Muscle layer of colon (tissue), 2 donors: ENCODE measurements at regions not wholly inside any gene's neighbourhood (a gene's known extent, or its start where the extent isn't known, plus 50 kb on each side); places are given as distances from the start of the nearest gene placed in this dataset.
"Not testable (repeated sequence)": the region's sequence is repeated elsewhere in the genome, so short reads cannot be mapped to it uniquely, and the experiment has no call there.

Source experiments
- H3K27ac ChIP-seq: one replicate; pipeline ENCODE4 v1.7.0; 2013; ENCODE audit warnings: low read depth, mild to moderate bottlenecking, low read length, moderate library complexity
- H3K27me3 ChIP-seq, 2 donors: one replicate each; pipeline ENCODE4 v1.7.0; 2013; ENCODE audit warnings: low read length in 2 of 2, mild to moderate bottlenecking in 2 of 2; ENCODE audit not compliant: insufficient read depth in 2 of 2, control insufficient read depth in 1 of 2
- H3K36me3 ChIP-seq: one replicate; pipeline ENCODE4 v1.7.0; 2013; ENCODE audit warnings: mild to moderate bottlenecking, low read length; ENCODE audit not compliant: insufficient read depth
- H3K4me1 ChIP-seq: one replicate; pipeline ENCODE4 v1.7.0; 2013; ENCODE audit warnings: mild to moderate bottlenecking, low read length; ENCODE audit not compliant: insufficient read depth
- H3K4me3 ChIP-seq, 2 donors: one replicate each; pipeline ENCODE4 v1.7.0; 2013; ENCODE audit warnings: low read length in 2 of 2, low read depth in 1 of 2, mild to moderate bottlenecking in 1 of 2, moderate library complexity in 1 of 2
- H3K9ac ChIP-seq: one replicate; pipeline ENCODE4 v1.7.0; 2013; ENCODE audit warnings: low read length
- H3K9me3 ChIP-seq: one replicate; pipeline ENCODE4 v1.7.0; 2013; ENCODE audit warnings: mild to moderate bottlenecking, low read length
- donor health status: abdominal sarcoma.
- donor health status: Adenocarcinoma of cecum.

DNA sequence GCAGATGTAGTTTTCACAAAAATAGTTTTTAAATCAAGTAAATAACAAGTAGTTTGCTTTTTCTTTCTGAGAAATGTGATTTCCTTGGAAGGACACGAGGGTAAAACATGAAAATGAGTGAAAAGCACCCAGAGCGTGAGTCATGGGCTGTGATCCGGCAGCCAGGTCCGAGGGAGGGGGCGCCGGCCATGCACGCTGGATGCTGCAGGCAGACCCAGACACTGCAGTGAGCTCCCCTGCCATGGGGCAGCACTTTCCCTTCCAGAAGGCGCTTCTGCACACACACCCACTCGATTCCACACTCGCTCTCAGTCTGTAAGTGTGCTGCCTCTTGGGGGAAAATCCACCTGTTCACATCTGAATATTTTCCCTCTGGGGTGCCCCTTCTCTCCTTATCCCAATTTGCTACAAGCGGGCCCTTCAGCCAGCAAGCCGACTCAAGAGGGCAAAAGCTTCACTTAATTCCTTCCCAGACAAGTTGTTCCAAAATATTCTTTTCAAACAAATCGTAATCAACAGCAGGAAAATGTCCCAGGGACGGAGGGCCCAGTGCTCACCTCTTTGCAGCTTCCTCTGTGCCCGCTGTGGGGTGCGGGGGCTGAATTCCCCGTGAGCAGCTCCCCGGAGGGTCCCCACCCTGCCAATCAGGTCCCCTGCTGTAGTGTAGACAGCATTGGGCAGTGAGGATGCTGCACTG is 87.0 kb upstream of the ID2 start:
- H3K27ac ChIP-seq, result no peak overlapping the region
- no peaks in the 10 kb centered on the region for H3K4me1 ChIP-seq
- no peaks in the 10 kb centered on the region for H3K9me3 ChIP-seq

DNA sequence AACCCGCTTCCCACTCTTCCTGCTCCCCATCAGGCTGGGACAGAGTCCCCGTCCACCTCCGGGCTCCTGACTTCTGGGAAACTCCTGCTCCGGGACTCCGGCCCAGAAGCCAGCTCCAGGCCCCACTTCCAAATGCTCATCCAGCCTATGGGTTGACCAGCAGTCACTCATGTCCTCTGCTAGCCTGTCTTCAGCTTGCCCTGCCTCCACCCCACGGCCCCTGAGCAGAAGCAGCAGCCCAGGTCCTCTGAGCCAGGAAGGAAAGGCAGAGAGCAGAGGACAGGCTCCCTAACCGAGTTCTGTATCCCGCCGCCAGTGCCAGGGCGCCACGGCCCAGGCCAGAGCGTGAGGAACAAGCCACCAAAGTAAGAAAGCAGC is 86.4 kb upstream of the ID2 start:
- no peak overlapping the region for H3K27ac ChIP-seq
- H3K9ac ChIP-seq, result no peak overlapping the region
- H3K4me3 ChIP-seq, result no peak overlapping the region
- no peaks in the 10 kb centered on the region for H3K36me3 ChIP-seq
- H3K9me3 ChIP-seq, result no peaks in the 10 kb centered on the region
- no peaks in the 10 kb centered on the region for H3K27me3 ChIP-seq
- no peaks in the 10 kb centered on the region for H3K4me1 ChIP-seq

More for the DNA sequence above, 87.0 kb upstream of the ID2 start:
- H3K36me3 ChIP-seq, result no peaks in the 10 kb centered on the region
- H3K9ac ChIP-seq, result no peak overlapping the region
- no peaks in the 10 kb centered on the region for H3K27me3 ChIP-seq
- H3K4me3 ChIP-seq, result no peak overlapping the region

DNA sequence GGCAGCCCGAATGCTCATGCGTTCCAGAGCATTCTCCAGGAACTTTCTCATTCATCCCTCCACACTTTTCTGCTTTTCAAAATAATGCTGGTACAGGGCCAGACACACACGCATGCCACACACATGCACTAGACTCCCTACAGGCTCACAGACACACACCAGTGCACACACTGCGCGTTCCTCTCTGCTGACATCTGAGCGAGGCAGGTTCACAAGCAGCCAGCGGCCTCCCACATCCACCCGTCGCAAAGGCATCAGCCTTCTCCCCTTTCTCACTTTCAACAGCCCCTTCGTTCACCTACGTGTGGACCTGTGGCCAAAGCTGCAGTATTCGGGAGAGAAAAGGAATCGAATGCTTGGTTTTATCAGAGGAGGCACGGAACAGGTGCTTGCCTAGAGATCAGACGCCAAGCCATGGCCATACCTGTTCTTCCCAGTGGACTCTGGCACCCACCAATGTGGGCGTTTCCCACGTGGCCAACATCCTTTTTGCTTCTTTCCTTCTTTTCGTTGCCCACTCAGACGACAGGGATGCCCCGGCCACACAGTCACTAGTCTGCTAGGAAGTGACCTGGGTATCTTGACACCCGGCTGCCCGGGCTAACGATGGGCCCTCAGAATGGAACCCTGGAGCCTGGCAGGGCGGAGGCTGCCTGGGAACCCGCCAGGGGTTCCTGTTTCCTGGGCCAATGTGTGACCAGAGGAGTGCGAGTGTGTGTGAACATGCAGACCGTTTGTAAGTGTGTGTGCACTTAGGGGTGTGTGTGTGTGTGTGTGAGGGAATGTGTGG is 85.8 kb upstream of the ID2 start:
- Histone ChIP-seq H3K9me3 (no peaks in the 10 kb centered on the region), H3K4me1 (no peaks in the 10 kb centered on the region), H3K27ac (no peak overlapping the region), H3K4me3 (no peak overlapping the region), H3K27me3 (no peaks in the 10 kb centered on the region), H3K36me3 (no peaks in the 10 kb centered on the region), H3K9ac (no peak overlapping the region)

DNA sequence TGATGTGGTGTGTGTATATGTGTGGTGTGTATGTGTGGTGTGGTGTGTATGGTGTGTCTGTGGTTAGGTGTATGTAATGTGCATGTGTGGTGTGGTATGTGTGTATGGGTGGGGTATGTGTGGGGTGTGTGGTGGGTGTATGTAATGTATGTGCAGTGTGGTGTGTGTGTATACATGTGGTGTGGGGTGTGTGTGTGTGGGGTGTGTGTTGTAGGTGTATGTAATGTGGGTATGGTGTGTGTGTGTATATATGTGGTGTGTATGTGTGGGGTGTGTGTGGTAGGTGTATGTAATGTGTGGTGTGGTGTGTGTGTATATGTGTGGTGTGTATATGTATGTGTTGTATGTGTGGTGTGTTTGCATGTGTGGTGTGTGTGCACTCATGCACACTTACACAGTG is 84.8 kb upstream of the ID2 start:
- no peak overlapping the region for H3K27ac ChIP-seq
- H3K9me3 ChIP-seq, result no peaks in the 10 kb centered on the region
- no peaks in the 10 kb centered on the region for H3K4me1 ChIP-seq
- no peak overlapping the region for H3K4me3 ChIP-seq
- H3K9ac ChIP-seq, result no peak overlapping the region
- H3K27me3 ChIP-seq, result no peaks in the 10 kb centered on the region
- no peaks in the 10 kb centered on the region for H3K36me3 ChIP-seq

GRCh38 chr2:8597559-8598225 is 84.2 kb upstream of the ID2 start:
- Histone ChIP-seq H3K27me3 (no peaks in the 10 kb centered on the region), H3K27ac (no peak overlapping the region), H3K9me3 (no peaks in the 10 kb centered on the region), H3K36me3 (no peaks in the 10 kb centered on the region), H3K4me3 (no peak overlapping the region), H3K4me1 (no peaks in the 10 kb centered on the region), H3K9ac (no peak overlapping the region)

GRCh38 chr2:8598295-8599165 is 83.3 kb upstream of the ID2 start:
- Histone ChIP-seq H3K27ac (no peak overlapping the region), H3K4me1 (no peaks in the 10 kb centered on the region), H3K4me3 (no peak overlapping the region), H3K9ac (no peak overlapping the region), H3K36me3 (no peaks in the 10 kb centered on the region), H3K9me3 (no peaks in the 10 kb centered on the region), H3K27me3 (no peaks in the 10 kb centered on the region)

DNA sequence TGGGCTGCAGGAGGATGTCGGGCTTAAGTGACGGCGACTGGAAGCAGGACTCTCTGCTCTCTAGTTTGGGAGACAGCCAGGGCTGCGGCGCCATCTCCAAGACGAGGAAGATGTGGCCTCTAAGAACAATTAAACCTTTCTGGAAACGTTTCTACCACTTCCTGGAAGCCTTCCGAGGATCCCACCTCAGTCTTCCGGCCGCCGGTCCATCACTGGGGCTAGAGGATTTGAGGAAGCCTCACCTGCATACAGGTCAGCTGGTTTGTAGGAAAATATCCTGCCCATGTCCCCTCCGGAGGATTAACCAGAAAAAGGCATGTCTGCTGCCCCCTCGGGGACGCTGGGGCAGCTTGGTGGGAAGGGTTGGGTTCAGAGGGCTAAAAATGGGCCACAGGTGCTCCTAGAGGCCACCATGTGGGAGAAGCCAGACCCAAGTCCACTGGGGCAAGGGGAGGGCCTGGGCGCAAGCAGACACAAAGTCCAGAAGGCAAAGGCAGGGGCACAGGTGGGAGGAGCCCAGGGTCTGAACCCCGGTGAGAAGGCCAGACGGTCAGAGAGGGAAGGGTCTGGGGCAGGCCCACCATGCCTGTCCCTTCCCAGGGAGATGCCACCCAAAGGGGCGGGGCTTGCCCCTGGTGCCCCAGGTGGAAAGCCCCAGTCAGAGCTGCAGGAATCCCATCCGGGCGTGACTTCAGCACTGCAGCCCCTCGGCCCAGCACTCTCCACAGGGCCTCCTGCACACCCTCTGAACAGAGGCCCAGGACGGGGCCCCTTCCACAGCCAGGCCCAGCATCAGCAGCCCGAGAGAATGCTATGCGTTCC is 82.2 kb upstream of the ID2 start:
- H3K9me3 ChIP-seq, result no peaks in the 10 kb centered on the region
- H3K36me3 ChIP-seq, result no peaks in the 10 kb centered on the region
- H3K4me3 ChIP-seq, result no peak overlapping the region
- H3K27ac ChIP-seq, result no peak overlapping the region
- H3K4me1 ChIP-seq, result no peaks in the 10 kb centered on the region
- H3K9ac ChIP-seq, result no peak overlapping the region
- no peaks in the 10 kb centered on the region for H3K27me3 ChIP-seq

- Histone ChIP-seq H3K27me3 (no peaks in the 10 kb centered on the region), H3K27ac (no peak overlapping the region), H3K9me3 (no peaks in the 10 kb centered on the region), H3K4me3 (no peak overlapping the region), H3K36me3 (no peaks in the 10 kb centered on the region), H3K4me1 (no peaks in the 10 kb centered on the region), H3K9ac (no peak overlapping the region)
Measured at GRCh38 chr2:8600456-8600855, 81.4 kb upstream of the ID2 start.

DNA sequence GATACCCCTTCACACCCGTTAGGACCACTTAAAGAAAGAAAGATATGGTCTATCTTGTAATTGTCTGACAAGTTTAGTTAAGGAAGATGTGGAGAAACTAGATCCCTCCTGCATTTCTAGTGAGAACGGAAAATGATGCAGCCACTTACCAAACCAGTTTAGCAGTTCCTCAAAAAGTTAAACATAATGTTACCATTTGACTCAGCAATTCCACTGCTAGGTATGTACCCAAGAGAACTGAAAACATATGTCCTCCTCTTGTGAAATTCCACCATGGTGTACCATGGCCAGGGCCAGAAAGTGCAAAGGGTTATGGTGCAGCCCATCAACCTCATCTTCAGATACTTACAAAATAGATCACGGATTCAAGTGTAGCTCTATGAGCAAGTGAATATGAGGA is 79.0 kb upstream of the ID2 start:
- Histone ChIP-seq H3K27ac (no peak overlapping the region), H3K4me1 (no peaks in the 10 kb centered on the region), H3K4me3 (no peak overlapping the region), H3K27me3 (no peaks in the 10 kb centered on the region), H3K36me3 (no peaks in the 10 kb centered on the region), H3K9ac (no peak overlapping the region), H3K9me3 (no peaks in the 10 kb centered on the region)

GRCh38 chr2:8603356-8603755 is 78.5 kb upstream of the ID2 start:
- H3K27me3 ChIP-seq, H3K36me3 ChIP-seq, H3K9me3 ChIP-seq, H3K9ac ChIP-seq, H3K4me1 ChIP-seq, H3K4me3 ChIP-seq, H3K27ac ChIP-seq: not testable (repeated sequence)
